Heart right ventricle (tissue), 16 donors: ENCODE measurements at regions not wholly inside any gene's neighbourhood (a gene's known extent, or its start where the extent isn't known, plus 50 kb on each side); places are given as distances from the start of the nearest gene placed in this dataset.

Source experiments
- ATAC-seq, 8 donors: fragments of 200-7000 bp; cut with Tn5 transposase; one replicate each; pipeline ENCODE4 v1.9.1; 2020; ENCODE audit warnings: mild to moderate bottlenecking in 8 of 8, moderate library complexity in 8 of 8, moderate number of reproducible peaks in 1 of 8
- DNase-seq, 2 donors: peaks; one replicate each; pipeline ENCODE4 v3.0.0-alpha.2; 2020
- H3K27ac ChIP-seq, 10 donors: fragments of 200-600 bp; sonication (generic) in 2 of 10; one replicate each; pipeline versions ENCODE4 v1.5.0 to v1.8.0; 2020 to 2022; ENCODE audit warnings: mild to moderate bottlenecking in 3 of 10
- H3K27me3 ChIP-seq, 7 donors: fragments of 200-600 bp; one replicate each; pipeline ENCODE4 v1.8.0; 2021 to 2022; ENCODE audit warnings: mild to moderate bottlenecking in 2 of 7
- H3K36me3 ChIP-seq, 9 donors: fragments of 200-600 bp; sonication (generic) in 1 of 9; one replicate each; pipeline versions ENCODE4 v1.5.0 to v1.8.0; 2020 to 2022; ENCODE audit warnings: mild to moderate bottlenecking in 2 of 9
- H3K4me1 ChIP-seq, 9 donors: fragments of 200-600 bp; sonication (generic) in 1 of 9; one replicate each; pipeline versions ENCODE4 v1.5.0 to v1.8.0; 2020 to 2022; ENCODE audit warnings: mild to moderate bottlenecking in 4 of 9
- H3K4me3 ChIP-seq, 10 donors: fragments of 200-600 bp; sonication (generic) in 2 of 10; one replicate each; pipeline versions ENCODE4 v1.5.0 to v1.8.0; 2020 to 2022; ENCODE audit warnings: mild to moderate bottlenecking in 7 of 10, moderate library complexity in 2 of 10
- H3K9me3 ChIP-seq, 11 donors: fragments of 200-600 bp in 10 of 11; sonication (generic) in 2 of 11; one replicate each; pipeline versions ENCODE4 v1.5.0 to v1.8.0; 2013 to 2022; ENCODE audit warnings: mild to moderate bottlenecking in 2 of 11, control low read depth in 1 of 11, moderate library complexity in 1 of 11
- CTCF ChIP-seq, 9 donors: fragments of 200-600 bp; sonication (generic) in 2 of 9; IDR thresholded peaks; one replicate each; pipeline versions ENCODE4 v1.5.0 to v1.8.0; 2021 to 2022; ENCODE audit warnings: antibody characterized with exemption in 9 of 9, mild to moderate bottlenecking in 5 of 9, moderate library complexity in 1 of 9
- WGBS, 2 donors: extraction: QIAGEN DNeasy Blood & Tissue Kit; methylation state at CpG; one replicate each; pipeline ENCODE4 v1.1.7; 2013; ENCODE audit warnings: inconsistent platforms in 1 of 2; 5-methylcytosine and 5-hydroxymethylcytosine counted together
- intact Hi-C, 10 donors: fragments of 100-400 bp; cut with DNase I; formaldehyde crosslinking; loops; one replicate each; pipeline versions ENCODE4 v1.11.1 to v1.14.2; 2022
- donor health status: Arrhythmogenic right ventricular cardiomyopathy.
- donor health status: ischemic (EF 13 %, LVEDD 7.1; RV severe dilation, severe dysfunction).
- donor health status: healthy with polysubstance abuse.
- donor health status: DM: no; HTN: yes; CAD: no.
- donor health status: DM: no; HTN: no; CAD: no.
- donor health status: ischemic (EF 25% LVEDD 6.9; RV normal size, moderate dysfunction).
- donor health status: ischemic (EF 25% LVEDD 5.7; RV mildly dilated, moderate dysfunction).
- donor health status: healthy.
- donor health status: DM: yes; HTN: yes; CAD: no.
- donor health status: Ischemic cardiomyopathy.
- donor health status: ischemic (EF 35%, LVEDD 5.7; RV mildly dilated, moderate dysfunction).
- donor health status: nonischemic (EF 11% LVEDD 7.7; RV severe dilation, severe dysfunction).
- donor health status: DM: yes; HTN: yes; CAD: no.
- donor health status: PGD.
- donor health status: ischemic (EF 29% LVEDD 5.4; RV normal size, mild dysfunction).
- donor health status: nonischemic (EF 23%, LVEDD 6.1; RV moderate dilation, normal function).

DNA sequence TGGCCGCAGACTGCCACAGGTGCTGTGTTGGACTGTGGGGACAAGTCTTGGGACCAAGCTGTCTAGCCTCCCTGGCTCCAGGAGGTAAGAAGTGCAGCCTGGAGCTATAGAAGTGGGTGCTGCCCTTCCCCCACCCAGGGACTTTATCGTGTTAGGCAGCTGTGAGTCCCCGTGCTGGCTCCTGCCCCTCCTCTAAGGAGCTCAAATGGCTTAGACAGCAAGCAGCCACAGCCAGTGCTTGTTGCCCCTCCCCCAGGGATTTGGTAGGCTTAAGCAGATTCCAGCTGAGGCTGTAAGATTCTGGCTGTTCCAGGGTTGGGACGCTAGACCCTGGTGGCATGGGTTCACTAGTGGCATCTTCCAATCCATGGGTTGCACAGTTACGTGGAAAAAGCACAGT, 979.4 kb upstream of the PCDH10 start:
- H3K4me3 ChIP-seq = no peak overlapping the region
- no peak overlapping the region for H3K27ac ChIP-seq
- WGBS, 2 donors = 75 to 85% methylated on average over 5 of the region's 5 CpGs
- peaks cover 0 to 22% (median 0%) of the 10 kb centered on the region in 11 donors for H3K9me3 ChIP-seq
- TF ChIP-seq CTCF (IDR thresholded peaks at IDR 0.05) = no peak
- ATAC-seq = no peak
- no peaks in the 10 kb centered on the region for H3K4me1 ChIP-seq
- H3K27me3 ChIP-seq = no peaks in the 10 kb centered on the region
- H3K36me3 ChIP-seq = no peaks in the 10 kb centered on the region
- DNase-seq = no peak
- intact Hi-C loops = no loop called here

- TF ChIP-seq CTCF (IDR thresholded peaks at IDR 0.05) = no peak
- no peaks in the 10 kb centered on the region for H3K36me3 ChIP-seq
- no peak for DNase-seq
- peaks cover 0 to 32% (median 6%) of the 10 kb centered on the region in 11 donors for H3K9me3 ChIP-seq
- H3K27ac ChIP-seq = no peak overlapping the region
- WGBS, 2 donors = 67 to 74% methylated on average over 2 of the region's 2 CpGs
- intact Hi-C loops = no loop called here
- no peaks in the 10 kb centered on the region for H3K4me1 ChIP-seq
- H3K27me3 ChIP-seq = no peaks in the 10 kb centered on the region
- ATAC-seq = no peak
- no peak overlapping the region for H3K4me3 ChIP-seq
Observed at GRCh38 chr4:132180020-132180427, 969.1 kb upstream of the PCDH10 start.

DNA sequence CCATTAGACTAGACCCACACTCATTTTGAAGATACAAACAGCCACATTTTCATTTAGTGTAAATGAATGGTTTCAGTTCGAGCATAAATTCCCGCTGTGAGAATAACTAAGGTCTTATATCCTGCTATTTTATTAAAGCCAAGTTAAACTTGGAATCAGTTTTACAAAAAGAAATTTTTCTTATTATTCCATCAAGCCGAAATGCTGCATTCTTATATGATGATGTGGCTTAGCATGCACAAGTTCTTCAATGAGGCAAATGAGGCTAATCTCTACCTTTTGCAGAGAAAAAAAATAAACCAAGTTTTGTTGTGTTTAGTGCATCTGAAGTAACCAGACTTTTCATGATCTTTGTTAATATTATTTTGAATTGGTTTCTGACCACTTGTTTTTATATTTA, 953.9 kb upstream of the PCDH10 start:
- Histone ChIP-seq H3K27me3 (no peaks in the 10 kb centered on the region), H3K9me3 (no peaks in the 10 kb centered on the region), H3K4me3 (no peak overlapping the region), H3K4me1 (no peaks in the 10 kb centered on the region), H3K27ac (no peak overlapping the region), H3K36me3 (no peaks in the 10 kb centered on the region)
- no peak for ATAC-seq
- intact Hi-C loops = no loop called here
- TF ChIP-seq CTCF (IDR thresholded peaks at IDR 0.05) = no peak
- WGBS, 2 donors = 66 to 76% methylated on average over 3 of the region's 3 CpGs
- DNase-seq = no peak

- no peak for TF ChIP-seq CTCF (IDR thresholded peaks at IDR 0.05)
- WGBS, 2 donors = 61 to 65% methylated on average over 2 of the region's 2 CpGs
- Histone ChIP-seq H3K9me3 (peaks cover 0 to 8% (median 0%) of the 10 kb centered on the region in 11 donors), H3K4me1 (no peaks in the 10 kb centered on the region), H3K27ac (no peak overlapping the region), H3K4me3 (no peak overlapping the region), H3K36me3 (no peaks in the 10 kb centered on the region), H3K27me3 (no peaks in the 10 kb centered on the region)
- no peak for DNase-seq
- intact Hi-C loops = no loop called here
- no peak for ATAC-seq
Observed at GRCh38 chr4:132203618-132204017, 945.5 kb upstream of the PCDH10 start.

- no peaks in the 10 kb centered on the region for H3K27me3 ChIP-seq
- no peaks in the 10 kb centered on the region for H3K36me3 ChIP-seq
- intact Hi-C loops = no loop called here
- no peak overlapping the region for H3K27ac ChIP-seq
- no peaks in the 10 kb centered on the region for H3K4me1 ChIP-seq
- peaks cover 0 to 6% (median 0%) of the 10 kb centered on the region in 11 donors for H3K9me3 ChIP-seq
- 87 to 90% methylated on average over 2 of the region's 2 CpGs for WGBS, 2 donors
- ATAC-seq = no peak
- no peak for TF ChIP-seq CTCF (IDR thresholded peaks at IDR 0.05)
- DNase-seq = no peak
- H3K4me3 ChIP-seq = no peak overlapping the region
Observed at GRCh38 chr4:132214519-132214918, 934.6 kb upstream of the PCDH10 start.
